Stimulated activated naive B cell treated with anti-CD40 and anti-IgM and Interleukin-4, amounts not matched to agents 10 μg/mL and 1 μg/mL and 100 μg/mL, for 72 hours (primary cell): ENCODE measurements at regions not wholly inside any gene's neighbourhood (a gene's known extent, or its start where the extent isn't known, plus 50 kb on each side); places are given as distances from the start of the nearest gene placed in this dataset.

Experiments used
- ATAC-seq, 2 donors: fragments of 150-1000 bp; cut with Tn5 transposase; replicated peaks; 2 replicates each; pipeline ENCODE4 v1.10.0; 2021; ENCODE audit warnings: moderate library complexity in 1 of 2
- DNase-seq: peaks from one replicate; pipeline ENCODE4 v3.0.0; 2021
- H3K27ac Mint-ChIP-seq: one replicate; pipeline ENCODE4 v1.8.0; 2022; ENCODE audit warnings: mild to moderate bottlenecking, mixed read lengths
- H3K27me3 Mint-ChIP-seq, 2 donors: one replicate each; pipeline ENCODE4 v1.8.0; 2022; ENCODE audit warnings: mixed read lengths in 2 of 2
- H3K36me3 Mint-ChIP-seq, 2 donors: one replicate each; pipeline ENCODE4 v1.8.0; 2022; ENCODE audit warnings: mixed read lengths in 2 of 2, mild to moderate bottlenecking in 1 of 2
- H3K4me1 Mint-ChIP-seq, 2 donors: one replicate each; pipeline ENCODE4 v1.8.0; 2022; ENCODE audit warnings: mixed read lengths in 2 of 2, mild to moderate bottlenecking in 1 of 2
- H3K4me3 Mint-ChIP-seq, 2 donors: one replicate each; pipeline ENCODE4 v1.8.0; 2022; ENCODE audit warnings: mild to moderate bottlenecking in 2 of 2, mixed read lengths in 2 of 2, moderate library complexity in 1 of 2
- H3K9me3 Mint-ChIP-seq, 2 donors: one replicate each; pipeline ENCODE4 v1.8.0; 2022; ENCODE audit warnings: mixed read lengths in 2 of 2, mild to moderate bottlenecking in 1 of 2

DNA sequence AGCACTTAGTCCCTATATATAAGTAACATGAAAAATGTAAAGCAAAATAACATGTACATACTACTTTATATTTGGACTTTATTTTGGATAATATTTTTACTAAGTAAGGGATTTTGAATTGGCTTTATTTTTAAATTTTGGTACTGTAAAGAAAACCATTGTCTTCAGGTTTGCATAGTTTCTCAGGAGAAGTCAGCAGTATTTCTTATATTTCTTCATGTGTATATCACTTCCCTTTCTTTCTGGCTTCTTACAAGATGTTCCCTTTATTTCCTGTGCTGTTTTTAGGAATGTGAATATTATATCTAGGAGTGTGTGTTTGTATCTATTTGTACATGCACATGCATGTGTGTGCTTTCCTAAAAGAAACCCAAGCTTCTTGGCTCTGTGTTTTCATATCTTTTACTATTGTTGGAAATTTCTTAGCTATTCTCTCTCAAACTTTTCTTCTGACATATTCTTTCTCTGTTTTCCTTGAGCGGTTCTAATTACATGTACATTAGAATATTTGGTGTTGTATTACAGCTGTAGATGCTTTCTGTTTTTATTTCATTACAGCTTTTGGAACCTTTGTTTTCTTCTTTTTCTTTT lies 1549.7 kb upstream of the ACVR2A start:
- DNase-seq (no peak), ATAC-seq (no peak)
- Mint-ChIP-seq H3K4me1 (no peaks in the 10 kb centered on the region), H3K27me3 (no peaks in the 10 kb centered on the region), H3K4me3 (no peak overlapping the region), H3K27ac (no peak overlapping the region), H3K9me3 (peaks cover 14 to 15% of the 10 kb centered on the region in 2 donors), H3K36me3 (no peaks in the 10 kb centered on the region)

DNA sequence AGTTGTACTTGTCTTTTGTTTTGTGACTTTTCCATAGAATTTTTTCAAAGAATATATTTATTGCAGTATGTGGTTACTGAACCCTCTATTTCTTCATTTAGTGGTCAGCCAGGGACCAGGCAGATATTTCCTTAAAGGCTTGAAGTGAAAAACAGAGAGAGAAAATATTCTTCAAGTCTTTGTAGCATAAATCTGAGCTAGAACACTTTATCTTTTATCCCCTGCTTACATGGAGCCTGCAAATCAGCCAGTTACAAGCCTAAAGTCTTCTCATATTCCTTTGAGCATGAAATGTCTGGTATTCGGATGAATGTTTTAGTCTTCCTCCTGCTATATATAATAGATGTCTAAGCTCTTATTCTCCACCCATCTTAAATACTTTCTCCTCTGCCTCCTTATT lies 1557.5 kb upstream of the ACVR2A start:
- Mint-ChIP-seq H3K4me1 (no peaks in the 10 kb centered on the region), H3K9me3 (peaks cover 9 to 10% of the 10 kb centered on the region in 2 donors), H3K4me3 (no peak overlapping the region), H3K27me3 (peaks cover 0 to 4% of the 10 kb centered on the region in 2 donors), H3K27ac (no peak overlapping the region), H3K36me3 (no peaks in the 10 kb centered on the region)
- DNase-seq (no peak), ATAC-seq (no peak)

DNA sequence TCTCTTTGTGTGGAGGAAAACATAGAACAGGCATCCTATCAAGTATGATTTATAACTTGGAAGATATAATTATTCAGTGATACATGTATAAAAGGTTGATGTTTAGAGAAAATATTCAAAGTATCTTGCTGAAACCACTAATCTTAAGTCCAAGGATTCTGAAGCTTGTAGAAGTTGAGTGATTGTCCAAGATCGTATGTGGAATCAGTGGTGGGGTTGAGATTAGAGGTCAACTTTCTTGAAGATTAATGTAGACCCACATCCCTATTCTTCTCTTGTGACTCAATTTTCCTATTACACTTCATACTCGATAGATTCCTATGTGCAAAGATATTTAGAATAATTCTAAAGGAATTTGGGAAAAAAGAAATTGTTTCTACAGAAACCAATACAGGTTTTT lies 1565.9 kb upstream of the ACVR2A start:
- no peak overlapping the region for H3K4me3 Mint-ChIP-seq
- no peaks in the 10 kb centered on the region for H3K27me3 Mint-ChIP-seq
- DNase-seq (no peak), ATAC-seq (no peak)
- peaks cover 0 to 2% of the 10 kb centered on the region in 2 donors for H3K9me3 Mint-ChIP-seq
- H3K36me3 Mint-ChIP-seq, result no peaks in the 10 kb centered on the region
- H3K27ac Mint-ChIP-seq, result no peak overlapping the region
- H3K4me1 Mint-ChIP-seq, result no peaks in the 10 kb centered on the region

DNA sequence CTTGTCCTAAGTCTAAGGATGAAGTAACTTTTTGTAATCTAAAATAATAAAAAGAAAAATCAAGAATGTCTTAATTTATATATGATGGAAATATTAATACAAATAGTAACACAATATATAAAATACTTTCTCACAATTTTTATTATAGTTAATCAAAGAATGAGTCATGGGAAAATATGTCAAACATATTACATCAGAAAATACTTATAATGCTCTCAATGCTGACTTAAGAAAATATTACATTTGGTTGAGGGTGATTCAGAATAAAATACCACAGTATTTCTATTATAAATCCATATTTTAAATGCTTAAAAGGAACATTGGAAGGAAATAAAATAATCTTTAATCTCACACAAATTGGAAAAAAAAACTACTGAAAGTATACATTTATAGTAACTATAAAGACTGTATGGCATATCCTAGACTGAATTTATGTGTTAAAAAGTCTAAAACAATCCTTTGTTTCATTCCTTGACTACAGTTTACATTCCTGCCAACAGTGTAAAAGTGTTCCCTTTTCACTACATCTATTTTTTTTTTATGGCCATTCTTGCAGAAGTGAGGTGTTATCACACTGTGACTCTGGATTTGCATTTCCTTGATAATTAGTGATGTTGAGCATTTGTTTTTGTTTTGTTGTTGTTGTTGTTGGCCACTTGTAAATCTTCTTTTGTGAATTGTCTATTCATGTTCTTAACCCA lies 1573.5 kb upstream of the ACVR2A start:
- Mint-ChIP-seq H3K4me1 (no peaks in the 10 kb centered on the region), H3K9me3 (no peaks in the 10 kb centered on the region), H3K27ac (no peak overlapping the region), H3K4me3 (no peak overlapping the region), H3K27me3 (peaks cover 0 to 4% of the 10 kb centered on the region in 2 donors), H3K36me3 (no peaks in the 10 kb centered on the region)
- ATAC-seq (no peak), DNase-seq (no peak)

DNA sequence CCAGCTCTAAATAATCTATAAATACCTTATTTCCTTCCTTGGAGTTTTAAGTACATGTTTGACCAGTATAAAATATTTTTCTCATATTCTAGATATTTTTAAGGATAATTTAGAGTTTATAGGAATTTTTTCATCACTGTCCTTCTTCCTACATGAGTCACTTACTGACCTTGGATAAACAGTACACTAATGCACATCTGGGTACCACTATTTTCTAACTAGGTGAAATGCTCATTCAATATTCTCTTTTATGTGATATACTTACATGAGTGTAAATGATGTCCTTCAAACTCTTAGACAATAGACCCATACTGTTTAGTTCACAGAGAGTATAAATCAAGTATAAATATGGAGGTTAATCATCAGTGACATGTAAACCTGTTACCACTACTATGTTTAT lies 1574.2 kb upstream of the ACVR2A start:
- no peaks in the 10 kb centered on the region for H3K36me3 Mint-ChIP-seq
- DNase-seq (no peak), ATAC-seq (no peak)

DNA sequence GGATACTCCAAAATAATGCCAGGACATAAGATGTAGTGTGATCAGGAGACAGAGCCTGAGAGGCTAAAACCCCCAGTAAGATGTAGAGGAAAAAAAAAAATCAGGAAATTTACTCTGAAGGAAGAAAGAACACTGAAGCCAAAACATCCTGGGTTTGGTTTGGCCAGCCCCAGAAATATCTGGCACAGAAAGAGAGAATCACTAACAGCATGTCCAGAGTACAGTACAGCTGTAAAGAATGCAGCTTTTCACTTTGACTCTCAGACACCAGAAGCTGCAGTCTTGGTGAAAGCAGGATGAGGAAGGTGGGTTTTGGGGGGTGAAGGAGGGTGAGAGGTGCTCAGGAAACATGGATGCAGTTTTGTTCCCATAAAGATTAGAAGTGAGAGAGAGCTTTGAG lies 1577.7 kb upstream of the ACVR2A start:
- ATAC-seq (no peak), DNase-seq (no peak)
- no peak overlapping the region for H3K27ac Mint-ChIP-seq
- H3K4me3 Mint-ChIP-seq, result no peak overlapping the region
- peaks cover 0 to 4% of the 10 kb centered on the region in 2 donors for H3K27me3 Mint-ChIP-seq
- no peaks in the 10 kb centered on the region for H3K9me3 Mint-ChIP-seq
- no peaks in the 10 kb centered on the region for H3K36me3 Mint-ChIP-seq
- H3K4me1 Mint-ChIP-seq, result no peaks in the 10 kb centered on the region

More for the DNA sequence above, 1574.2 kb upstream of the ACVR2A start:
- H3K27me3 Mint-ChIP-seq, result peaks cover 0 to 4% of the 10 kb centered on the region in 2 donors
- H3K4me3 Mint-ChIP-seq, result no peak overlapping the region
- no peak overlapping the region for H3K27ac Mint-ChIP-seq
- H3K4me1 Mint-ChIP-seq, result no peaks in the 10 kb centered on the region
- H3K9me3 Mint-ChIP-seq, result no peaks in the 10 kb centered on the region

DNA sequence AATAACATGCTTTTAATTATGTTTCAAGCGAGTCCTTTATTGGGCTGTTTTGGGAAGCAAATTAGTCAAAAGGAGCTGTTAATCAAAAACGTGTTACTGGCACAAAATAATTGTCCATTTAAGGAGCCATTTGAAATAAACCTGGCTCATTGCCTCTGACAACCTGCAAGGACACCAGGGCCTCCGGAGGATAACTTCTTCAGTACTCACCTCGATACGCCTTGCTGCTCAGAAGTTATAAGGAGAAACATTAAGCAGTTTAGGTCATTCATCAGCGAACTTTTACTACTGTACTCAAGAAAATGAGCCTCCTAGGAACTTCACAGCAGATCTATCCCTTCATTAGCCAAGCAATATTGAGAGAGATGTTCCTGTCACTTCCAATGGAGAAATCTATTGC lies 1579.2 kb upstream of the ACVR2A start:
- ATAC-seq (no peak), DNase-seq (no peak)
- no peaks in the 10 kb centered on the region for H3K36me3 Mint-ChIP-seq
- peaks cover 0 to 4% of the 10 kb centered on the region in 2 donors for H3K27me3 Mint-ChIP-seq
- H3K27ac Mint-ChIP-seq, result no peak overlapping the region
- no peaks in the 10 kb centered on the region for H3K9me3 Mint-ChIP-seq
- H3K4me1 Mint-ChIP-seq, result no peaks in the 10 kb centered on the region
- no peak overlapping the region for H3K4me3 Mint-ChIP-seq

DNA sequence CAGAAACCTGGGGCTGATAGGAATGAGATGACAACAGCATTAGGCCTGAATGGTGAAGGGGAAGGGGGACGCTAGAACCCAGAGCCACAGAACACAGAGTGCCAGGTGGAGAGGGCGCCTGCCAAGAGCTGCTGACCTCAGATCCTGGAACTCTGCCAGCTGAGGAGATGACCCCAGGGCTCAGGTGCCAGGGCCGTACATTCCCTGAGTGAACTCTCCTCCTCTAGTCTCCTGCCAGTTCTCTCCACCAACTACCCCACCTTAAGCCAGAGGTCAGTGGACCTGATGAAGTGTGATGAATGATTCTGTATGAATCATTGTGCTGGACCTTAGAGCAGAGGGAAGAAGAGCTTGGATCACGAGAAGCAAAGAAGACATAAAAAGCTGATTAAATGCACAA lies 1582.2 kb upstream of the ACVR2A start:
- Mint-ChIP-seq H3K27me3 (peaks cover 0 to 4% of the 10 kb centered on the region in 2 donors), H3K27ac (no peak overlapping the region), H3K4me1 (no peaks in the 10 kb centered on the region), H3K9me3 (no peaks in the 10 kb centered on the region), H3K36me3 (no peaks in the 10 kb centered on the region), H3K4me3 (no peak overlapping the region)
- DNase-seq, result no peak
- ATAC-seq, result no peak

DNA sequence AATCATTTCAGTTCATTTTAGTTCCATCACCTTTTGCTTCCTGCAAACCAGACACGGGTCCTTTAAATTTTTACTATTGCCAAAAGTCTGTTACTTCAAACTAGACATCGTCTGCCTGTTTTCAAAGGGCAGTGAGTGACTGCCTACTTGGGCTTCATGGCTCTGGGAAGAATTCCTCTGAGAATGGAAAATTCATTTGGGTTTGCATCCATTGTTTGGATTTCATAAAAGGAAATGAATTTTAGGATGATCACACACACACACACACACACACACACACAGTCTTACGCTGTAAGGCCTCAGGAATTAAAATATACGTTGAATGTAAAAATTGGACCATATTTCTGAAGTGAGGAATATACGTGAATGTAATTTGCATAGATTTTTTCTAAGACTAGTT lies 1584.3 kb upstream of the ACVR2A start:
- H3K4me1 Mint-ChIP-seq, result no peaks in the 10 kb centered on the region
- no peak overlapping the region for H3K27ac Mint-ChIP-seq
- no peaks in the 10 kb centered on the region for H3K27me3 Mint-ChIP-seq
- H3K36me3 Mint-ChIP-seq, result no peaks in the 10 kb centered on the region
- no peak for ATAC-seq
- no peaks in the 10 kb centered on the region for H3K9me3 Mint-ChIP-seq
- no peak overlapping the region for H3K4me3 Mint-ChIP-seq
- no peak for DNase-seq

DNA sequence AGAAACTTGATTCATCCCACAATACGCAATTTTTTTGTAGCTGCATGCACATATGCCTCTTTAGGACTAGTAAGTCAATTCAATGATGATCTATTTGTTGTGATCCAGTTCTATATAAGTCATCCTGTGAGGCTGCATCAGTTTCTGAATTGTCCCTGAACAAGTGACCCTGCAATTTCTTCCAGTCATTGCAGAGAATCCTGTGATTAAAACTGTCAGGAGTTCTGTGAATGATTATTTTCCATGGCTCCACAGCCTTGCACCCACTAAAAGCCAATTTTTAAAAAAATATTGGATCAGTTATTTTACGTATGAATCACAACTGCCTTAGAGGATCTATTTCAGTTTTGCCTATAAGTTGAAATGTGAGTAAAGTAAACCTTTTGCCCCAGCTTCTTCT lies 1585.0 kb upstream of the ACVR2A start:
- Mint-ChIP-seq H3K4me1 (no peaks in the 10 kb centered on the region), H3K4me3 (no peak overlapping the region), H3K27me3 (no peaks in the 10 kb centered on the region), H3K9me3 (no peaks in the 10 kb centered on the region), H3K36me3 (no peaks in the 10 kb centered on the region), H3K27ac (no peak overlapping the region)
- DNase-seq (no peak), ATAC-seq (no peak)

DNA sequence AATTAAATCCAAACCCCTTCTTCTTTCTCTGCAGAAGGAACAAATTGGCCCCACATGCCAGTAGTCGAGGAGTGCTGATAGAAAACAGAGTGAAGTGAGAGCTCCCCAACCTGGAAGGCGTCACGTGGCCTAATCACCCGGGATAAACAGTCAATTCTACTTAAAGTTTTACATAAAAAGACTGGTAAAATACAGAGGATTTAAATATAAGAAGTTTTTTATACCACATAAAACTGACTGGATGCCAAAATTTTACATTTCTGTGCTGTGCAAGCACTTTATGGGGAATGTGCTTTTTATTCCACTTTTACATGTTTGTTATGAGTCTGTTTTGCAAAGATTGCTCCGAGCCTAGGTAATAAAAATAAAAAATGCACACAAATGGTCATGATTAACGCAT lies 1586.8 kb upstream of the ACVR2A start:
- Mint-ChIP-seq H3K4me3 (no peak overlapping the region), H3K9me3 (no peaks in the 10 kb centered on the region), H3K27me3 (no peaks in the 10 kb centered on the region), H3K27ac (no peak overlapping the region), H3K4me1 (no peaks in the 10 kb centered on the region), H3K36me3 (no peaks in the 10 kb centered on the region)
- no peak for DNase-seq
- ATAC-seq, result no peak

DNA sequence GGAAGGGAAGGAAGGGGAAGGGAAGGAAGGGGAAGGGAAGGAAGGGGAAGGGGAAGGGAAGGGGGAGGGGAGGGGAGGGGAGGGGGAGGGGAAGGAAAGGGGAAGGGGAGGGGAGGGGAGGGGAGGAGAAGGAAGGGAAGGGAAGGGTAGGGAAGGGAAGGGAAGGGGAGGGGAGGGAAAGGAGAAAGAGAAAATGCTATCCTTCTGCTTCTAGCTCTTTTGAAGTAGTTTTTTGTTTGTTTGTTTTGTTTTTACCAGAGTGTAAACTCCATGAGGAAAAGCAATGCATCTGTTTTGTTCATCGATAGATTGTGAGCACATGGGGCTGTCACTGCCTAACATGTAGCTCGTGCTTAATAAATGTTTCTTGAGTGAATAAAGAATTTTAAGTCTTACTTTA lies 1592.7 kb upstream of the ACVR2A start:
- H3K27ac Mint-ChIP-seq, result no peak overlapping the region
- H3K27me3 Mint-ChIP-seq, result no peaks in the 10 kb centered on the region
- ATAC-seq (no peak), DNase-seq (no peak)
- H3K36me3 Mint-ChIP-seq, result no peaks in the 10 kb centered on the region
- H3K4me1 Mint-ChIP-seq, result no peaks in the 10 kb centered on the region
- no peaks in the 10 kb centered on the region for H3K9me3 Mint-ChIP-seq
- H3K4me3 Mint-ChIP-seq, result no peak overlapping the region

DNA sequence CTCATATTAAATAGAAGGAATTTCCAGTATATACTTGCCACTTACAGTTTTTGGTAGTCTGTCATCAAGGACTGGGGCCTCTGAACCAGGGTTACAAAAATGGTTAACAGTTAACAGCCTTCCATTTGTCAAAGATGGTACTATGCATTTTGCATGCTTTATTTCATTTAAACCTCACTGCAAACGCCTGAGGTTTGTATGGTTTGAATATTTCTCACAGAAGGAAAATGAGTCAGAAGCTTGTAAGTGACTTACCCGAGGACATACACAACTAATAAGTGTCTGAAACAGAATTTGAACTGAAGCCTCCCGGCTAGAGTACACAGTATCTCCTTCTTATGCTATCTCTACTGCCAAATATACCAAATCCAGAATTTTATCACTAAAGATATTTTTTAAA lies 1593.5 kb upstream of the ACVR2A start:
- Mint-ChIP-seq H3K4me1 (no peaks in the 10 kb centered on the region), H3K27me3 (no peaks in the 10 kb centered on the region), H3K36me3 (no peaks in the 10 kb centered on the region), H3K27ac (no peak overlapping the region), H3K4me3 (no peak overlapping the region), H3K9me3 (no peaks in the 10 kb centered on the region)
- DNase-seq (no peak), ATAC-seq (no peak)

DNA sequence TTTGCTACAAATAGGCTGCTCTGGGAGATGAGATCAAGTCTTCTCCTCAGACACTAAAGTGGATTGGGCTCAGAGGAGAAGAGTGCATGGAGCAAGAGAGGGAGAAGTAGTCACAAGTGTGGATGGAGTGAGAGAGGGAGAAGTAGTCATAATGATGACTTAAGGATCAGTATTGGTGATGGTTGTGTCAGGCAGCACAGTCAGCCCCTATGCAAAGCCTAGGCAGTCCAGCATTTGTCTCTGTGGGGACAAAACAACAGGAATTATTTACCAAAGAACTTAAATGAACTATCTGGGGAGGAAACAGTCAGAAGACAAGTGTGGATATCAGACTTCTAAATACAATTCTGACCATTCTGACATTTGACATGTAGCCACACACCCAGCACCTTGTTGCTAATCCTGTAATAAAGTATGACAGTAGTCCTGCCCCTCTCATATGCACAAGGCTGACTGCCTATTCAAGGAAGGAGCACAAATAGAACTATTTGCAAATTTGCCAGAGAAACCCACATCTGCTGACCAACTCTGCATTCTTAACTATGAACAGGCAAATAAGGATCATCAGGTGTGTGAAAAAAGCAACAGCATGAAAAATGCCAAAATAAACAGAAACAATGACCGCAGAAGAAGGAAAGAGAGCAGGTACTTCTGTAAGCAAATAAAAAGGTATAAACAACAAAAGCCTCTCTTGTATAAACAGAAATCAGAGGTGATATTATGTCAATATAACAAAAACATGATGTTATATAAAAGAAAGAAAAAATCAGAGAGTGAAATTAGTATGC lies 1597.9 kb upstream of the ACVR2A start:
- H3K27ac Mint-ChIP-seq, result no peak overlapping the region
- ATAC-seq, result no peak

More for the DNA sequence above, 1597.9 kb upstream of the ACVR2A start:
- H3K4me1 Mint-ChIP-seq, result no peaks in the 10 kb centered on the region
- H3K9me3 Mint-ChIP-seq, result no peaks in the 10 kb centered on the region
- H3K4me3 Mint-ChIP-seq, result no peak overlapping the region
- DNase-seq, result no peak
- H3K36me3 Mint-ChIP-seq, result no peaks in the 10 kb centered on the region
- no peaks in the 10 kb centered on the region for H3K27me3 Mint-ChIP-seq
